ENCODE measurements at regions not wholly inside any gene's neighbourhood (a gene's known extent, or its start where the extent isn't known, plus 50 kb on each side); places are given as distances from the start of the nearest gene placed in this dataset.

DNA sequence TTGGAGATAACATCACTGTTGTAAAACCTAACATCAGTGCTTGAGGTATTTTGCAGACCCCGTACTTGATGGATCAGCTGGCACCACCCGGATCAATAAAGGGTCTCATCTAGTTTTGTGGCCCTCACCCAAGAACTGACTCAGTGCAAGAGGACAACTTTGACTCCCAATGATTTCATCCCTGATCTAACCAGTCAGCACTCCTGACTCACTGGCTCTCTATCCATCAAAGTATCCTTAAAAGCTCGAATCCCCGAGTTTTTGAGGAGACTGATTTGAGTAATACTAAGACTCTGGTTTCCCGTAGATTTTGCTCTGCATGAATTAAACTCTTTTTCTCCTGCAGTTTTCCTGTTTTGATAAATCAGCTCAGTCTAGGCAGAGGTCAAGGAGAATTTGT is 2498.1 kb downstream of the PCDH7 start:
- DNase-seq (ENCODE audit: extremely low spot score, unreplicated experiment) = no peak
- Mint-ChIP-seq H3K4me3 (ENCODE audit: unreplicated experiment) (no peak overlapping the region), H3K27me3 (ENCODE audit: unreplicated experiment) (no peaks in the 10 kb centered on the region)

DNA sequence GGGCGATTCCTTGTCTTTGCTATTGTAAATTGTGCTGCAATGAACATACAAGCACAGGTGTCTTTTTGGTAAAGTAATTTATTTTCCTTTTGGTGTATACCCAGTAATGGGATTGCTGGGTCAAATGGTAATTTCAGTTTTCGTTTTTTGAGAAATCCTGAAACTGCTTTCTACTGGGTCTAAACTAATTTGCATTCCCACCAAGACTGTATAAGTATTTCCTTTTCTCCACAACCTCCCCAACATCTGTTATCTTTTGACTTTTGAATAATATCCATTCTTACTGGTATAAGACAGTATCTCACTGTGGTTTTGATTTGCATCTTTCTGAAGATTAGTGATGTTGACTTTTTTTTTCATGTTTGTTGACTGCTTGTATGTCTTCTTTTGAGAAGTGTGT is 2506.0 kb downstream of the PCDH7 start:
- H3K36me3 Mint-ChIP-seq (ENCODE audit: unreplicated experiment) = peaks cover 2% of the 10 kb centered on the region
- no peak overlapping the region for H3K27ac Mint-ChIP-seq (ENCODE audit: unreplicated experiment)
- DNase-seq (ENCODE audit: extremely low spot score, unreplicated experiment) = no peak
- H3K4me3 Mint-ChIP-seq (ENCODE audit: unreplicated experiment) = no peak overlapping the region
- TF ChIP-seq, protein P1, sequence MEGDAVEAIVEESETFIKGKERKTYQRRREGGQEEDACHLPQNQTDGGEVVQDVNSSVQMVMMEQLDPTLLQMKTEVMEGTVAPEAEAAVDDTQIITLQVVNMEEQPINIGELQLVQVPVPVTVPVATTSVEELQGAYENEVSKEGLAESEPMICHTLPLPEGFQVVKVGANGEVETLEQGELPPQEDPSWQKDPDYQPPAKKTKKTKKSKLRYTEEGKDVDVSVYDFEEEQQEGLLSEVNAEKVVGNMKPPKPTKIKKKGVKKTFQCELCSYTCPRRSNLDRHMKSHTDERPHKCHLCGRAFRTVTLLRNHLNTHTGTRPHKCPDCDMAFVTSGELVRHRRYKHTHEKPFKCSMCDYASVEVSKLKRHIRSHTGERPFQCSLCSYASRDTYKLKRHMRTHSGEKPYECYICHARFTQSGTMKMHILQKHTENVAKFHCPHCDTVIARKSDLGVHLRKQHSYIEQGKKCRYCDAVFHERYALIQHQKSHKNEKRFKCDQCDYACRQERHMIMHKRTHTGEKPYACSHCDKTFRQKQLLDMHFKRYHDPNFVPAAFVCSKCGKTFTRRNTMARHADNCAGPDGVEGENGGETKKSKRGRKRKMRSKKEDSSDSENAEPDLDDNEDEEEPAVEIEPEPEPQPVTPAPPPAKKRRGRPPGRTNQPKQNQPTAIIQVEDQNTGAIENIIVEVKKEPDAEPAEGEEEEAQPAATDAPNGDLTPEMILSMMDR (IDR thresholded peaks at IDR 0.05) = no peak
- peaks cover 8% of the 10 kb centered on the region for H3K9me3 Mint-ChIP-seq (ENCODE audit: unreplicated experiment)
- peaks cover 5% of the 10 kb centered on the region for H3K4me1 Mint-ChIP-seq (ENCODE audit: unreplicated experiment)
- H3K27me3 Mint-ChIP-seq (ENCODE audit: unreplicated experiment) = no peaks in the 10 kb centered on the region

More for the DNA sequence above, 2498.1 kb downstream of the PCDH7 start:
- TF ChIP-seq, protein P1 (IDR thresholded peaks at IDR 0.05) = no peak
- Mint-ChIP-seq H3K27ac (ENCODE audit: unreplicated experiment) (no peak overlapping the region), H3K9me3 (ENCODE audit: unreplicated experiment) (peaks cover 4% of the 10 kb centered on the region), H3K36me3 (ENCODE audit: unreplicated experiment) (peaks cover 2% of the 10 kb centered on the region), H3K4me1 (ENCODE audit: unreplicated experiment) (no peaks in the 10 kb centered on the region)

DNA sequence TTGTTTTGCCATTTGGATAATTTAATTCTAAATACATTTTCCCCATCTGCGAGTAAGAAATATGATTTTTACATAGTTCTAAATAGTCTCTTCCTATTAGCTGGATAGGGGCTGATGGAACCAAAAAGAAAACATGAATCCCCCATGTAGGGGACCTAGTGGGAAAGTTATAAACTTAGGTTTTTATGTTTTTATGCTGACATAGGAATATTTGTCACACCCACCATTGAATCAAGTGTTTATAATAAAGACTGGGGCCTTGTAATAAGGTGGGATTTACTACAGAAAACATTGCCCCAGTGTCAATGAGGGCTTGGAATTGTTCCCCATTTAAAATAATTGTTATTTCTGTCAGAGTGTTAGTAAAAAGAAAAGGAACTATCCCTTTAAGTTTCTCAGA is 2506.6 kb downstream of the PCDH7 start:
- Mint-ChIP-seq H3K36me3 (ENCODE audit: unreplicated experiment) (peaks cover 2% of the 10 kb centered on the region), H3K4me3 (ENCODE audit: unreplicated experiment) (no peak overlapping the region), H3K4me1 (ENCODE audit: unreplicated experiment) (peaks cover 5% of the 10 kb centered on the region), H3K27me3 (ENCODE audit: unreplicated experiment) (no peaks in the 10 kb centered on the region), H3K27ac (ENCODE audit: unreplicated experiment) (no peak overlapping the region), H3K9me3 (ENCODE audit: unreplicated experiment) (peaks cover 8% of the 10 kb centered on the region)
- DNase-seq (ENCODE audit: extremely low spot score, unreplicated experiment) = no peak
- TF ChIP-seq, protein P1 (IDR thresholded peaks at IDR 0.05) = no peak

DNA sequence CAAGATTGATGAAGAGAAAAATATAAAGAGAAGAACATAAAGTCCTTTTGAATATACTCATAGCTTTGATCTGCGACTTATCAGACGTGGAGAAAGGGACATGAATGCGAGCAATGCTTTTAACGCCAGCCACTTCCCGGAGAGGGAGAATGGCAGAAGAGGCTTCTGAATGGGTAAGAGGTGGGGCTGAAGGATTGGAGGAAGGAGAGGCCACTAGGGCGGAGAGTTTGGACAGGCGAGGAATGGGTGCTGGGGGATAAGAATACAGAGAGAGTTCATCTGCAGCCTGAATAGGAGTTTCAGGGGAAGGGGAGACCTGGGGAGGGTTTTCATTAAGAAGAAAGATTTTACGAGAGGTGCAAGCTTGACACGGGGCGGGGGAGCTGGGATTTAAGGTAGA is 2534.9 kb downstream of the PCDH7 start:
- no peak overlapping the region for H3K27ac Mint-ChIP-seq (ENCODE audit: unreplicated experiment)
- no peak for DNase-seq (ENCODE audit: extremely low spot score, unreplicated experiment)
- no peaks in the 10 kb centered on the region for H3K4me1 Mint-ChIP-seq (ENCODE audit: unreplicated experiment)
- no peaks in the 10 kb centered on the region for H3K27me3 Mint-ChIP-seq (ENCODE audit: unreplicated experiment)
- TF ChIP-seq, protein P1 (IDR thresholded peaks at IDR 0.05) = no peak
- H3K4me3 Mint-ChIP-seq (ENCODE audit: unreplicated experiment) = no peak overlapping the region
- H3K9me3 Mint-ChIP-seq (ENCODE audit: unreplicated experiment) = no peaks in the 10 kb centered on the region
- H3K36me3 Mint-ChIP-seq (ENCODE audit: unreplicated experiment) = no peaks in the 10 kb centered on the region

DNA sequence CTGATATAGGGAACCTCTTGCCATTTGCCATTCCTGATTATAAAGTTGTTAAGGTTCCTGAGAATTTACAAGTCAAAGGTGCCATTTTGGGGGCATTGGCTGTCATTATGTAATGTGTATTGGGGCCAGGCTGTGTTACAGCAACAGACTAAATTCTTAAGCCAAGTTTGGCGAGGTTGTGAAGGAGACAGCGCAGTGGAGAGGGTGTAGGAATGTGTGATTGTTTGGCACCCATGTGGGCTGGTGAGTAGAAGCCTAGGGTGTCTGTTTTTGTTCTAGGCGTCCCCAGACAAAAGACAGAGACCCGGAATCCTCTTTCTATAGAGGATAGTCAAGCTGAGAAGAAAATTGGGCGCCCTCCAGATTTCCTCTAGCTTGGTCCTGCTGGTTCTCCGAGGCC is 2535.3 kb downstream of the PCDH7 start:
- Mint-ChIP-seq H3K27me3 (ENCODE audit: unreplicated experiment) (no peaks in the 10 kb centered on the region), H3K9me3 (ENCODE audit: unreplicated experiment) (no peaks in the 10 kb centered on the region), H3K36me3 (ENCODE audit: unreplicated experiment) (no peaks in the 10 kb centered on the region), H3K27ac (ENCODE audit: unreplicated experiment) (no peak overlapping the region), H3K4me3 (ENCODE audit: unreplicated experiment) (no peak overlapping the region), H3K4me1 (ENCODE audit: unreplicated experiment) (no peaks in the 10 kb centered on the region)
- TF ChIP-seq, protein P1 (IDR thresholded peaks at IDR 0.05) = no peak
- no peak for DNase-seq (ENCODE audit: extremely low spot score, unreplicated experiment)
